GM19372 (cell line): ENCODE measurements at regions not wholly inside any gene's neighbourhood (a gene's known extent, or its start where the extent isn't known, plus 50 kb on each side); places are given as distances from the start of the nearest gene placed in this dataset.

Experiments used
- ATAC-seq: cut with Tn5 transposase; IDR thresholded peaks from one replicate; pipeline ENCODE4 v1.9.1; 2021; ENCODE audit warnings: mild to moderate bottlenecking, low read depth, moderate library complexity; ENCODE audit not compliant: unreplicated experiment

DNA sequence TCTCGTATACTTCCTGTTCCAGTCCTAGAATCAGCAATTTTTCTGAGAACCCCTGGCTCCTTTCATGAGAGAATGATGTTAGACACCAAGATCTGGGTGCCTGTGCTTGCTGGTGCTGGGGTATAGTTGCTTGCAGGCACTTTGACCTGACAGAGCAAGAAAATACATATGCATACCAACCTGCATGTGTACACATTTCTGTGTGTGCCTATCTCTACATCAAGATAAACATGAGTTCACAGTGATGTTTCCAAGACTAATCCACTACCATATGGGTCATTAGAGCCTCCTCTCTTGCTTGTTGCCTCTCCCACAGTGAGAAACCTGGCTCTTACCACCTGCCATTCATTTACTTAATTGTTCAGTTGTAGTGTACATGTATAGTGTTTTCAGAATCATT is 229.1 kb upstream of the IGFBP3 start:
- no peak for ATAC-seq

DNA sequence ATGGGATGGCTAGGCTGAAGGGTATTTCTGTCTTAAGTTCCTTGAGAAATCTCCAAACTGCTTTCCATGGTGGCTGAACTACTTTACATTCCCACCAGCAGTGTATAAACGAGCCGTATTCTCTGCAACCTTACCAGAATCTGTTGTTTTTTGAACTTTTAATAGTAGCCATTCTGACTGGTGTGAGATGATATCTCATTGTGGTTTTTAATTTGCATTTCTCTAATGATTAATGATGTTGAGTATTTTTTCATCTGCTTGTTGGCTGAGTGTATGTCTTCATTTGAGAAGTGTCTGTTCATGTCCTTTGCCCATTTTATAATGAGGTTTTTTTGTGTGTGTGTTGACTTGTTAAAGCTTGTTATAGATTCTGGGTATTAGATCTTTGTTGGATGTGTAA is 226.8 kb upstream of the IGFBP3 start:
- no peak for ATAC-seq

DNA sequence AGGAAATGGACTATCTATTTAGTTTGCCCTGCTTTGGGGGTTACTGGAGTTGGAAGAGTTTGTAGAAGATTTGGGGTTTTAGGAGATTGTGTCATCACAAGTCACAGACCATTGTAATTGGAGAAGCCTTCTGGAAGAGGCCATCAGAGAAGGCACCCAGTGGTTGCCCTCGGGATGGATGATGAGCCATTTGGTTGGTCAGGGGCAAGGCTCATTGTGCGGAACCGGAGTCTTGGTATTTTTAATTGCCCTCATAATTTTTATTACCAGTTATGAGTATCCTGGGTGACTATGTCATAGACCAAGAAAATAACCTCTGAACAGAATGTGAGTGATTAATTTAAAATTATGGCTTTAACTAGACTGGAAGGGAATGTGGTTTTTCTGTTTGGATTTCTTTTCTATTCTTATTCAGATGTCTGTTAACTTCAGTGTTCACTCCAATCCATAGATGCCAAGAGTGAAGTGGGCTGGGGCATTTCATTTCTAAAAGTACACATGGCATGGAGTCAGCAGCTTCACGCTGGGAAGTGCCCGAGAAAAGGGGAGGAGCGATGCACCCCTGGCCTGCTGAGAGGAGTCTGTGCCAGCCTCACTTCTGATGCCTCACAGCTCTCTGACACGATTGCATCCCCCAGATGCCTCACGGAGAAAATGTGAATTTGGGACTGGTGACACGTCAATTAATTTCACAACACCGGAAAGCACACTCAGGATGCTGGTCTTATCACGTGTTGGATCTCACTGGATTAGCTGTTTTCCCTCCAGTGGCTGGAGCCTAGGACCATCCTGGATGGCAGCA is 225.6 kb upstream of the IGFBP3 start:
- no peak for ATAC-seq

GRCh38 chr7:46145412-46145811 is 224.3 kb upstream of the IGFBP3 start:
- no peak for ATAC-seq

DNA sequence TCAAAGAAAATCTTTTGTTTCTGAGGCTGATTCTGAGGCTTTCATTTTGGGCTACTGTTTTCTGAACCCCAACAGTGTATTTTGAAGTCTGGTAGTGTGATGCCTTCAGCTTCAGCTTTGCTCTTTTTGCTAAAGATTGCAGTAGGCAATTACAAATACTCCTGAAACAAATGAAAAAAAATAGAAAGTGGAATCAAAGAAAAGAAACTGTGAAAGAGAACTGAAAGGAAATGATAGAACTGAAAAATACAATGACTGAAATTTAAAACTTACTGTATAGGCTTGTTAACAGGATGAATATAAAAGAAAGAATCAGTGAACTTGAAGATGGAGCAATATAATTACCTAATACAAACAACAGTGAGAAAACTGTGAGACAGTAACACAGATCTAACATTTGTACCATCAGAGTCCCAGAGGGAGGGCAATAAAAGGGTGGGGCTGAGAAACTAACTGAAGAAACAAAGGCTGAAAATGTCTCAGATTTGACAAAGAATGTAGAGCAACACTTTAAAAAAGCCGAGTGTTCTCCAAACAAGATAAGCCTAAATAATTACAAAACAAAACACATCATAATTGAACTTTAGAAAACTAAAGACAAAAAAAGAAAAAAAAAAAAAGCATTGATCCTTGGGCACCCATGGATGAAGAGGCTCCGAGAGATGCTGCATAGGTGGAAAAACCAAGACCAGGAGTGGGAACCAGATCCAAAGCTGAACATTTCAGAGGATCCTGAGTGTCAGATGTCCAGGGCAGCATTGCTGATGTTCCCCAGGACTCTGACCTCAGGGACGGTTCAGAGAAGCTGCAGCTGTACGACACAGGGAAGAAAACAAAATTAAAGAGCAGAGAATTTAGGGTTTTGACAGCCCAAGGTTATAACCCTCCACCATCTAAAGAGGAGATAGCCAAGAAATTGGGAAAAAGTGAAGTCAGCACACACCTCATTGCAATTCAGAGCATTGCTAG is 223.2 kb upstream of the IGFBP3 start:
- ATAC-seq, result no peak

DNA sequence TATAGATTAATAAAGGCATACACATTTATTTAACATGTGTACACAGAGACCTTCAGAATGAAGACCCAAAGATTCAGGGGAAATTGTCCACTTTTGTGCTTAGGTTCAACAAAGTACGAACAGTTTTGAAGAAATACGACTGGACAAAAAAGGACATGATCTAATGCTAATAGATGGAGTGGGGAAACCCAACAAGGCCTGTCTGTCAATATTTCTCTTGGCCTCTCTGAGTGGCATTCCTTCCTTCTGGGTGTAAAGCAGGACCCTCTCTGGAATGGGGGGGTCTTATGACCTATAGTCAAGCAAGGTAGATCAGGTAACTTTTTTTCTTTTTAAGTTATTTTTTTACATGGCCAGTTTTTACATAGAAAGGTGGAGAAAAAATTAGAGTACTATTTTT is 222.3 kb upstream of the IGFBP3 start:
- no peak for ATAC-seq

DNA sequence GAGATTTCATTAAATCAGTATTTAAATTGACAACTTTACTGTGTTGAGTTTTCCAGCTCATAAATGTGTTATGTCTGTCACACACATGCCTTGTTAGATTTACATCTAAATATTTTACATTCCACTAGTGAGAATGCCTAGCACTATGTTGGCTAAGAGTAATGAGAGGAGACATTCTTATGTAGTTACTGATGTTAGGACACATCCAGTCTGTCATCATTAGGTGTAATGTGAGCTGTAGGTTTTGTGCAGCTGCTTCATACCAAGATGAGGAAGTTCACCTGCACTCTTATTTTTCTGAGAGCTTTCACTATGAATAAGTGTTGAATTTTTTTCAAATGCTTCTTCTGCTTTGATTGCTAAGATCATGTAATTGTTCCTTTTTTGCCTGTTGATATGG is 218.0 kb upstream of the IGFBP3 start:
- ATAC-seq, result no peak

DNA sequence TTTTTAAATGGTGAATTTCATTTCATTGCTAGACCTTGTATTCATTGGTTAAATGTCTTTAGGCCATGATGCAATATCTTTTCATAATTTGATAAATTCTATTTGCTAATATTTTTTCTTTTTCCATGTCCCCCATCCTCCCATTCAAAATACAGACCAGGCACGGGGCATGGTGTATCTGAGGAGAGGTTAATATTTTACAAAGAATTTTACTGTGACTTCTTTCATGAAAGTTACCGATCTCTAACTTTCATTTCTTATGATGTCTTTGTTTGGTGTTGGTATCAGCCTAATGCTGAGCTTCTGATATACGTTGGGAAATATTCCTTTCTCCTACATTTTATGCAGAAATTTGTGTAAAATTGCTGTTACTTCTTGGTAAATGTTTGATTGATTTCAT is 216.7 kb upstream of the IGFBP3 start:
- ATAC-seq, result no peak

DNA sequence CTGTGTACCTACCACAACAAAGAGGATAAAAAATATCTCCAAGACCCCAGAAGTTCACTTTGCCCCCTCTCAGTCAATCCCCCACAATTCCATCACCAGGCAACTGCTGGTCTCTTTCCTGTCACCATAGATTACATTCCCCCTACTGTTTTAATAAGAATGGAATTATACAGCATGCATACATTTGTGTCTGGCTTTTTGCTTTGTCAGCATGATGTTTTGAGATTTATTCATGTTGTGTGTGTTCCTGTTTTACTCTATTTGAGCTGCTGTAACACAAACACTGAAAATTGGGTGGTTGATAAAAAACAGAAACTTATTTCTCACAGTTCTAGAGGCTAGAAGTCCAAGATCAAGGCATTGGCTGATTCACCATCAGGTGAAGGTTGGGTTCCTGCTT is 214.5 kb upstream of the IGFBP3 start:
- no peak for ATAC-seq

DNA sequence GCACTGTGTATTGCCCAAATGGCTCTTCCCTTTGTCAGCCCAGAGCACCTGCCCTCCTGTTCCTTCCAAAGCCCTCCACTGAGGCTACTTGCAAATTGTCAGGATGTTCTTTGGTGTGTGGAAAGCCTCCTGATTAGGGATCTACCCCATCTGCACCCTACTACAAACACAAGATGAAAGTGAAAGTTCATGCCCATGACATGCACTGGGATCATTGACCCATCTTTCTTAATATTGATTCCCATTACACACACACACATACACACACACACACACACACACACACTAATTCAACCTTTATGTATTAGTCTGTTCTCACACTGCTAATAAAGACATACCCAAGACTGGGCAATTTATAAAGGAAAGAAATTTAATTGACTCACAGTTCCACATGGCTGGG is 213.7 kb upstream of the IGFBP3 start:
- ATAC-seq, result no peak

GRCh38 chr7:46134385-46134784 is 213.3 kb upstream of the IGFBP3 start:
- ATAC-seq, result no peak

DNA sequence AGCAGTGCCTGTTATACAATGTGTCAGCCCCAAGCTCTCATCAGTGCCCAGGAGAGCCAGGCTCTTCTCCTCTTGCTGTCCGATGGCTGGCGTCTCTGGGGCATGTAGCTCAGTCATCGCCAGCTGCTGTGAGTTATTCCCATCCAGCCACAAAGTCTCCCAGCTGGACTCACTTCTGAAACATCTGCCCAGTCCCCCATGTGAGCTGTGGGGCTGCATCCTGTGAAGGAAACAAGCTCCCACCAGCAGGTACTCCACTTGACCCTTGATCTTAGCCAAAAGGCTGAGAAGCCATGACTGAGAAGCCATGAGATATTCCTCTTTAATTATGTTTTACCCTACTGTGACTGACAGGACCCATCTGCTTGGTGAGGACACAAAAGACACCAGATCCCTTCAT is 212.7 kb upstream of the IGFBP3 start:
- ATAC-seq, result no peak

DNA sequence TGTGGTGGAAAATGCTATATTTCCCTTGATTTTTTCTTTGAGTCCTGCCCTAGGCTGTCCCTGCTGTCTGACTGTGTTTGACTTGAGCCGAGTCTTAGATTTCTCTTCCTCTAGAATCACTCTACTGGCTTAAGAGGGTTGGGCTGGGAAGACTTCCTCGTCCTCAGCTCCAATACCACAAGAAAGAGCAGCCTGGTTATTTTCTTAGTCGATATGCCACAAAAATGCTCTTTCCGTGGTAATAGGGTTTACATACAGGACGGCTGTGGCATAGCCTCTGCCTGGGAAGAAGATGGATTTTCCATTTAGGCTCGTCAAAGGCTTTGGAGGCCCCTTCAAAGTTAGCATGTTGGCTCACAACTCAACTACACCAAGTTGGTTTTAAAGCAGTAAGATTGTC is 212.0 kb upstream of the IGFBP3 start:
- no peak for ATAC-seq

- no peak for ATAC-seq
Observed at GRCh38 chr7:46131916-46132795, 211.1 kb upstream of the IGFBP3 start.

- no peak for ATAC-seq
Observed at GRCh38 chr7:46129831-46130230, 208.8 kb upstream of the IGFBP3 start.

GRCh38 chr7:46127814-46128213 is 206.7 kb upstream of the IGFBP3 start:
- ATAC-seq, result no peak

- no peak for ATAC-seq
Observed at GRCh38 chr7:46126675-46127300, 205.7 kb upstream of the IGFBP3 start.

GRCh38 chr7:46123756-46124343 is 202.8 kb upstream of the IGFBP3 start:
- no peak for ATAC-seq

- ATAC-seq, result no peak
Observed at GRCh38 chr7:46115410-46115809, 194.3 kb upstream of the IGFBP3 start.

DNA sequence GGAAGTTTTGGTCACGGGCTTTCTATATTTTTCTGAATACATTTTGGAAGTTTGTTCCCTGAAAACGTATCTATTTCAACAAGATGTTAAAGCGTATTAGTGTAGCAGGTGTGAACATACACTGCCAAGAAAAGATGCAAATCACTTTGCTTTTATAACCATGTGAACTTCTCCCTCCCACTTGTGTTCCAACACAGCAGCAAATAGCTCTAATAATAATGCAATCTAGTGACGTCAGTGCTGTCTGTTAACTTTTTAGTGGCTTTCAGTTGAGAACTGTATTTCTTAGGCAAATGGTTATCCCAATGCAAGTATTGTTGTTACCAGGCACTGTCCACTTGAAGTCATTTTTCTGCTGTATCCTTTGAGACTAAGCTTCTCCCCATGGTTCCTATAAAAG is 188.4 kb upstream of the IGFBP3 start:
- no peak for ATAC-seq
